Activated naive CD4-positive, alpha-beta T cell treated with anti-CD3 and anti-CD28 coated beads for 36 hours (primary cell): ENCODE measurements at regions not wholly inside any gene's neighbourhood (a gene's known extent, or its start where the extent isn't known, plus 50 kb on each side); places are given as distances from the start of the nearest gene placed in this dataset.

Experiments
- CTCF ChIA-PET: fragments of 350-600 bp; sonication (Branson Sonifier 250); formaldehyde crosslinking; loops from one replicate; lab custom pipeline; 2021; ENCODE audit warnings: antibody characterized with exemption; lab: Charles Lee
- DNase-seq: peaks from one replicate; pipeline ENCODE4 v3.0.0-alpha.2; 2020
- H3K27ac Mint-ChIP-seq: one replicate; pipeline ENCODE4 v1.8.0; 2021; ENCODE audit warnings: mild to moderate bottlenecking, mixed read lengths
- H3K27me3 Mint-ChIP-seq: one replicate; pipeline ENCODE4 v1.8.0; 2021; ENCODE audit warnings: low read depth, mixed read lengths
- H3K36me3 Mint-ChIP-seq: one replicate; pipeline ENCODE4 v1.8.0; 2021; ENCODE audit warnings: low read depth, mixed read lengths
- H3K4me1 Mint-ChIP-seq: one replicate; pipeline ENCODE4 v1.8.0; 2021; ENCODE audit warnings: low read depth, mixed read lengths
- H3K4me3 Mint-ChIP-seq: one replicate; pipeline ENCODE4 v1.8.0; 2021; ENCODE audit warnings: mild to moderate bottlenecking, moderate library complexity, mixed read lengths
- H3K9me3 Mint-ChIP-seq: one replicate; pipeline ENCODE4 v1.8.0; 2021; ENCODE audit warnings: mixed read lengths
- intact Hi-C: fragments of 100-400 bp; cut with micrococcal nuclease; formaldehyde crosslinking; loops from one replicate; pipeline ENCODE4 v1.15.1; 2023

- no peaks in the 10 kb centered on the region for H3K4me1 Mint-ChIP-seq
- intact Hi-C loops = no loop called here
- H3K27me3 Mint-ChIP-seq = no peaks in the 10 kb centered on the region
- no peaks in the 10 kb centered on the region for H3K36me3 Mint-ChIP-seq
- CTCF ChIA-PET = no interaction called here
- no peak overlapping the region for H3K27ac Mint-ChIP-seq
- H3K4me3 Mint-ChIP-seq = no peak overlapping the region
- H3K9me3 Mint-ChIP-seq = peaks cover 9% of the 10 kb centered on the region
- no peak for DNase-seq
These were observed 405.6 kb downstream of the NPHP4 start for GRCh38 chr1:5586629-5587028.

GRCh38 chr1:5585256-5585655 lies 407.0 kb downstream of the NPHP4 start:
- CTCF ChIA-PET = no interaction called here
- H3K4me1 Mint-ChIP-seq = no peaks in the 10 kb centered on the region
- no peak overlapping the region for H3K27ac Mint-ChIP-seq
- H3K4me3 Mint-ChIP-seq = no peak overlapping the region
- no peak for DNase-seq
- H3K36me3 Mint-ChIP-seq = no peaks in the 10 kb centered on the region
- intact Hi-C loops = no loop called here
- H3K9me3 Mint-ChIP-seq = peaks cover under 1% of the 10 kb centered on the region
- peaks cover 8% of the 10 kb centered on the region for H3K27me3 Mint-ChIP-seq

- Mint-ChIP-seq H3K4me3 (no peak overlapping the region), H3K27me3 (peaks cover 10% of the 10 kb centered on the region), H3K4me1 (no peaks in the 10 kb centered on the region), H3K36me3 (no peaks in the 10 kb centered on the region), H3K27ac (no peak overlapping the region), H3K9me3 (no peaks in the 10 kb centered on the region)
- DNase-seq = no peak
- intact Hi-C loops = no loop called here
- CTCF ChIA-PET = no interaction called here
These were observed 411.3 kb downstream of the NPHP4 start for GRCh38 chr1:5580926-5581325.

GRCh38 chr1:5579966-5580365 lies 412.3 kb downstream of the NPHP4 start:
- no peak overlapping the region for H3K4me3 Mint-ChIP-seq
- no peaks in the 10 kb centered on the region for H3K4me1 Mint-ChIP-seq
- H3K9me3 Mint-ChIP-seq = no peaks in the 10 kb centered on the region
- DNase-seq = no peak
- H3K36me3 Mint-ChIP-seq = no peaks in the 10 kb centered on the region
- intact Hi-C loops = no loop called here
- H3K27ac Mint-ChIP-seq = no peak overlapping the region
- H3K27me3 Mint-ChIP-seq = peaks cover 10% of the 10 kb centered on the region
- CTCF ChIA-PET = no interaction called here

- no peak overlapping the region for H3K27ac Mint-ChIP-seq
- H3K9me3 Mint-ChIP-seq = no peaks in the 10 kb centered on the region
- H3K4me1 Mint-ChIP-seq = no peaks in the 10 kb centered on the region
- H3K36me3 Mint-ChIP-seq = no peaks in the 10 kb centered on the region
- CTCF ChIA-PET = no interaction called here
- no peak for DNase-seq
- H3K4me3 Mint-ChIP-seq = no peak overlapping the region
- intact Hi-C loops = no loop called here
- peaks cover 10% of the 10 kb centered on the region for H3K27me3 Mint-ChIP-seq
These were observed 413.5 kb downstream of the NPHP4 start for GRCh38 chr1:5578690-5579089.

- H3K4me3 Mint-ChIP-seq = no peak overlapping the region
- H3K27me3 Mint-ChIP-seq = peaks cover 10% of the 10 kb centered on the region
- CTCF ChIA-PET = no interaction called here
- no peaks in the 10 kb centered on the region for H3K9me3 Mint-ChIP-seq
- H3K36me3 Mint-ChIP-seq = no peaks in the 10 kb centered on the region
- no peaks in the 10 kb centered on the region for H3K4me1 Mint-ChIP-seq
- no peak for DNase-seq
- intact Hi-C loops = no loop called here
- no peak overlapping the region for H3K27ac Mint-ChIP-seq
These were observed 414.8 kb downstream of the NPHP4 start for GRCh38 chr1:5577255-5578040.

GRCh38 chr1:5576673-5577065 lies 415.6 kb downstream of the NPHP4 start:
- Mint-ChIP-seq H3K4me1 (no peaks in the 10 kb centered on the region), H3K4me3 (no peak overlapping the region), H3K27me3 (peaks cover 10% of the 10 kb centered on the region), H3K27ac (no peak overlapping the region), H3K36me3 (no peaks in the 10 kb centered on the region), H3K9me3 (no peaks in the 10 kb centered on the region)
- no peak for DNase-seq
- intact Hi-C loops = no loop called here
- CTCF ChIA-PET = no interaction called here

GRCh38 chr1:5576011-5576672 lies 416.1 kb downstream of the NPHP4 start:
- no peak for DNase-seq
- Mint-ChIP-seq H3K9me3 (no peaks in the 10 kb centered on the region), H3K27me3 (peaks cover 6% of the 10 kb centered on the region), H3K4me3 (no peak overlapping the region), H3K27ac (no peak overlapping the region), H3K4me1 (no peaks in the 10 kb centered on the region), H3K36me3 (no peaks in the 10 kb centered on the region)
- CTCF ChIA-PET = no interaction called here
- intact Hi-C loops = no loop called here

GRCh38 chr1:5575396-5575940 lies 416.8 kb downstream of the NPHP4 start:
- no peaks in the 10 kb centered on the region for H3K9me3 Mint-ChIP-seq
- no peak overlapping the region for H3K4me3 Mint-ChIP-seq
- CTCF ChIA-PET = no interaction called here
- no peak for DNase-seq
- no peaks in the 10 kb centered on the region for H3K36me3 Mint-ChIP-seq
- H3K4me1 Mint-ChIP-seq = no peaks in the 10 kb centered on the region
- intact Hi-C loops = no loop called here
- peaks cover 2% of the 10 kb centered on the region for H3K27me3 Mint-ChIP-seq
- no peak overlapping the region for H3K27ac Mint-ChIP-seq

GRCh38 chr1:5574641-5575040 lies 417.6 kb downstream of the NPHP4 start:
- CTCF ChIA-PET = interaction anchor here (0.6 kb wide), 1 partner anchor 313 kb away, joined by 5 read pairs; no protein-coding TSS in a partner anchor
- Mint-ChIP-seq H3K27ac (no peak overlapping the region), H3K36me3 (no peaks in the 10 kb centered on the region), H3K4me3 (no peak overlapping the region), H3K9me3 (no peaks in the 10 kb centered on the region), H3K27me3 (peaks cover 2% of the 10 kb centered on the region), H3K4me1 (no peaks in the 10 kb centered on the region)
- intact Hi-C loops = no loop called here
- no peak for DNase-seq

GRCh38 chr1:5572794-5573193 lies 419.4 kb downstream of the NPHP4 start:
- Mint-ChIP-seq H3K36me3 (no peaks in the 10 kb centered on the region), H3K9me3 (peaks cover 4% of the 10 kb centered on the region), H3K27ac (no peak overlapping the region), H3K27me3 (peaks cover 2% of the 10 kb centered on the region), H3K4me1 (no peaks in the 10 kb centered on the region), H3K4me3 (no peak overlapping the region)
- DNase-seq = no peak
- intact Hi-C loops = no loop called here
- CTCF ChIA-PET = no interaction called here

- CTCF ChIA-PET = no interaction called here
- intact Hi-C loops = no loop called here
- DNase-seq = no peak
- no peaks in the 10 kb centered on the region for H3K4me1 Mint-ChIP-seq
- no peak overlapping the region for H3K4me3 Mint-ChIP-seq
- H3K9me3 Mint-ChIP-seq = peaks cover 4% of the 10 kb centered on the region
- no peak overlapping the region for H3K27ac Mint-ChIP-seq
- peaks cover 2% of the 10 kb centered on the region for H3K27me3 Mint-ChIP-seq
- H3K36me3 Mint-ChIP-seq = no peaks in the 10 kb centered on the region
These were observed 420.3 kb downstream of the NPHP4 start for GRCh38 chr1:5571861-5572401.
